IPS-20b (cell line): ENCODE measurements at regions not wholly inside any gene's neighbourhood (a gene's known extent, or its start where the extent isn't known, plus 50 kb on each side); places are given as distances from the start of the nearest gene placed in this dataset.

ENCODE experiments used
- H3K27ac ChIP-seq: one replicate; pipeline ENCODE4 v1.5.1; 2013; ENCODE audit warnings: low read length
- H3K27me3 ChIP-seq: 2 replicates; pipeline ENCODE4 v1.6.1; 2013; ENCODE audit warnings: mild to moderate bottlenecking, low read length, inconsistent platforms; ENCODE audit not compliant: insufficient read depth
- H3K36me3 ChIP-seq: 2 replicates; pipeline ENCODE4 v1.6.1; 2013; ENCODE audit warnings: low read depth, mild to moderate bottlenecking, inconsistent platforms, low read length, moderate library complexity; ENCODE audit not compliant: insufficient read depth
- H3K4me1 ChIP-seq: 2 replicates; pipeline ENCODE4 v1.6.1; 2013; ENCODE audit warnings: mild to moderate bottlenecking, control low read depth, inconsistent platforms, low read length, moderate library complexity; ENCODE audit not compliant: insufficient read depth
- H3K4me3 ChIP-seq: 2 replicates; pipeline ENCODE4 v1.5.1; 2013; ENCODE audit warnings: mild to moderate bottlenecking, low read length, inconsistent platforms
- H3K9ac ChIP-seq: 2 replicates; pipeline ENCODE4 v1.6.1; 2013; ENCODE audit warnings: low read depth, mild to moderate bottlenecking, inconsistent platforms, low read length, moderate library complexity
- H3K9me3 ChIP-seq: 2 replicates; pipeline ENCODE4 v1.6.1; 2013; ENCODE audit warnings: mild to moderate bottlenecking, low read depth, low read length, inconsistent platforms; ENCODE audit not compliant: insufficient read depth

GRCh38 chr2:136182315-136182714, 64.4 kb upstream of the CXCR4 start:
- Histone ChIP-seq H3K36me3 (no peaks in the 10 kb centered on the region), H3K4me1 (0 out of 2 replicates have a peak, but pooled peaks cover 2% of the 10 kb centered on the region), H3K27me3 (no peaks in the 10 kb centered on the region), H3K27ac (no peak overlapping the region), H3K9ac (no peak overlapping the region), H3K4me3 (no peak overlapping the region), H3K9me3 (no peaks in the 10 kb centered on the region)

- H3K9me3 ChIP-seq = no peaks in the 10 kb centered on the region
- H3K36me3 ChIP-seq = no peaks in the 10 kb centered on the region
- H3K9ac ChIP-seq = no peak overlapping the region
- no peaks in the 10 kb centered on the region for H3K4me1 ChIP-seq
- H3K27ac ChIP-seq = no peak overlapping the region
- no peak overlapping the region for H3K4me3 ChIP-seq
- no peaks in the 10 kb centered on the region for H3K27me3 ChIP-seq
These were observed 61.6 kb upstream of the CXCR4 start for GRCh38 chr2:136179602-136179975.

- H3K4me3 ChIP-seq = no peak overlapping the region
- H3K9me3 ChIP-seq = no peaks in the 10 kb centered on the region
- no peaks in the 10 kb centered on the region for H3K36me3 ChIP-seq
- no peak overlapping the region for H3K27ac ChIP-seq
- no peak overlapping the region for H3K9ac ChIP-seq
- no peaks in the 10 kb centered on the region for H3K27me3 ChIP-seq
- no peaks in the 10 kb centered on the region for H3K4me1 ChIP-seq
These were observed 61.1 kb upstream of the CXCR4 start for GRCh38 chr2:136178941-136179601.

- H3K27me3 ChIP-seq = no peaks in the 10 kb centered on the region
- no peak overlapping the region for H3K9ac ChIP-seq
- no peaks in the 10 kb centered on the region for H3K36me3 ChIP-seq
- no peak overlapping the region for H3K4me3 ChIP-seq
- no peaks in the 10 kb centered on the region for H3K9me3 ChIP-seq
- H3K4me1 ChIP-seq = 0 out of 2 replicates have a peak, but pooled peaks cover 6% of the 10 kb centered on the region
- no peak overlapping the region for H3K27ac ChIP-seq
These were observed 57.9 kb upstream of the CXCR4 start for GRCh38 chr2:136175868-136176267.

GRCh38 chr2:136175466-136175865, 57.5 kb upstream of the CXCR4 start:
- Histone ChIP-seq H3K4me3 (no peak overlapping the region), H3K9me3 (no peaks in the 10 kb centered on the region), H3K27me3 (no peaks in the 10 kb centered on the region), H3K27ac (no peak overlapping the region), H3K36me3 (no peaks in the 10 kb centered on the region), H3K9ac (no peak overlapping the region), H3K4me1 (0 out of 2 replicates have a peak, but pooled peaks cover 6% of the 10 kb centered on the region)

GRCh38 chr2:136173126-136173525, 55.2 kb upstream of the CXCR4 start:
- H3K27ac ChIP-seq = no peak overlapping the region
- no peak overlapping the region for H3K9ac ChIP-seq
- H3K27me3 ChIP-seq = no peaks in the 10 kb centered on the region
- H3K4me1 ChIP-seq = 0 out of 2 replicates have a peak, but pooled peaks cover 6% of the 10 kb centered on the region
- H3K9me3 ChIP-seq = no peaks in the 10 kb centered on the region
- no peaks in the 10 kb centered on the region for H3K36me3 ChIP-seq
- H3K4me3 ChIP-seq = no peak overlapping the region

GRCh38 chr2:136171223-136171622, 53.3 kb upstream of the CXCR4 start:
- Histone ChIP-seq H3K4me3 (no peak overlapping the region), H3K27ac (no peak overlapping the region), H3K9ac (no peak overlapping the region), H3K36me3 (no peaks in the 10 kb centered on the region), H3K4me1 (0 out of 2 replicates have a peak, but pooled peaks cover 6% of the 10 kb centered on the region), H3K27me3 (no peaks in the 10 kb centered on the region), H3K9me3 (no peaks in the 10 kb centered on the region)

GRCh38 chr2:136168720-136169119, 50.8 kb upstream of the CXCR4 start:
- Histone ChIP-seq H3K4me3 (no peak overlapping the region), H3K4me1 (0 out of 2 replicates have a peak, but pooled peaks cover 3% of the 10 kb centered on the region), H3K36me3 (no peaks in the 10 kb centered on the region), H3K27ac (no peak overlapping the region), H3K9me3 (no peaks in the 10 kb centered on the region), H3K27me3 (no peaks in the 10 kb centered on the region), H3K9ac (no peak overlapping the region)

GRCh38 chr2:136167721-136168475, 49.9 kb upstream of the CXCR4 start:
- H3K36me3 ChIP-seq = no peaks in the 10 kb centered on the region
- no peaks in the 10 kb centered on the region for H3K27me3 ChIP-seq
- H3K4me3 ChIP-seq = no peak overlapping the region
- no peaks in the 10 kb centered on the region for H3K4me1 ChIP-seq
- no peak overlapping the region for H3K9ac ChIP-seq
- H3K27ac ChIP-seq = no peak overlapping the region
- H3K9me3 ChIP-seq = no peaks in the 10 kb centered on the region
